Endothelial cell of hepatic sinusoid (primary cell): ENCODE measurements at regions not wholly inside any gene's neighbourhood (a gene's known extent, or its start where the extent isn't known, plus 50 kb on each side); places are given as distances from the start of the nearest gene placed in this dataset.

Experiments used
- in situ Hi-C: cut with HindIII; loops from 2 replicates; pipeline ENCODE4 v1.10.0; 2017; ENCODE audit warnings: low sequenced_read_pairs

- in situ Hi-C loops, result no loop called here
Measured at GRCh38 chr11:131109790-131110189, 193.5 kb upstream of the SNX19 start.

- in situ Hi-C loops, result no loop called here
Measured at GRCh38 chr11:131111775-131112174, 195.5 kb upstream of the SNX19 start.

- in situ Hi-C loops, result no loop called here
Measured at GRCh38 chr11:131118247-131118646, 202.0 kb upstream of the SNX19 start.

- in situ Hi-C loops, result no loop called here
Measured at GRCh38 chr11:131121426-131122333, 205.4 kb upstream of the SNX19 start.

GRCh38 chr11:131122448-131122847 is 206.2 kb upstream of the SNX19 start:
- in situ Hi-C loops, result no loop called here

GRCh38 chr11:131129474-131129873 is 213.2 kb upstream of the SNX19 start:
- in situ Hi-C loops, result no loop called here

- in situ Hi-C loops, result no loop called here
Measured at GRCh38 chr11:131135611-131136010, 219.3 kb upstream of the SNX19 start.

GRCh38 chr11:131136486-131136885 is 220.2 kb upstream of the SNX19 start:
- in situ Hi-C loops, result no loop called here

GRCh38 chr11:131137046-131137445 is 220.8 kb upstream of the SNX19 start:
- in situ Hi-C loops, result no loop called here

GRCh38 chr11:131138731-131139130 is 222.5 kb upstream of the SNX19 start:
- in situ Hi-C loops, result no loop called here

GRCh38 chr11:131145791-131146190 is 224.6 kb upstream of the NTM start:
- in situ Hi-C loops, result no loop called here

GRCh38 chr11:131146827-131147490 is 223.5 kb upstream of the NTM start:
- in situ Hi-C loops, result no loop called here

- in situ Hi-C loops, result no loop called here
Measured at GRCh38 chr11:131154351-131154750, 216.1 kb upstream of the NTM start.

- in situ Hi-C loops, result no loop called here
Measured at GRCh38 chr11:131157678-131158077, 212.7 kb upstream of the NTM start.

GRCh38 chr11:131160846-131161245 is 209.6 kb upstream of the NTM start:
- in situ Hi-C loops, result no loop called here

GRCh38 chr11:131163613-131164012 is 206.8 kb upstream of the NTM start:
- in situ Hi-C loops, result no loop called here

GRCh38 chr11:131165036-131165435 is 205.4 kb upstream of the NTM start:
- in situ Hi-C loops, result no loop called here

GRCh38 chr11:131168839-131169713 is 201.3 kb upstream of the NTM start:
- in situ Hi-C loops, result no loop called here

GRCh38 chr11:131172011-131172410 is 198.4 kb upstream of the NTM start:
- in situ Hi-C loops, result no loop called here

- in situ Hi-C loops, result no loop called here
Measured at GRCh38 chr11:131178020-131178419, 192.4 kb upstream of the NTM start.

GRCh38 chr11:131178596-131178995 is 191.8 kb upstream of the NTM start:
- in situ Hi-C loops, result no loop called here
